Tibial artery (tissue), 4 donors: ENCODE measurements at regions not wholly inside any gene's neighbourhood (a gene's known extent, or its start where the extent isn't known, plus 50 kb on each side); places are given as distances from the start of the nearest gene placed in this dataset.
A peak's percentile ranks its signal among the peaks of the same experiment; 100 is the strongest.

Source experiments
- DNase-seq, 2 donors: peaks; one replicate each; pipeline ENCODE4 v3.0.0-alpha.2; 2019
- H3K27ac ChIP-seq, 2 donors: fragments of 200-600 bp; sonication (generic) in 1 of 2; 1 replicate in 1 of 2; 2 replicates in 1 of 2; pipeline ENCODE4 v1.5.1; 2018 to 2019; ENCODE audit warnings: mild to moderate bottlenecking in 1 of 2
- H3K27me3 ChIP-seq, 2 donors: fragments of 200-600 bp; sonication (generic) in 1 of 2; one replicate each; pipeline versions ENCODE4 v1.5.1 to v1.6.0; 2016 to 2019
- H3K36me3 ChIP-seq, 3 donors: fragments of 200-600 bp; sonication (generic) in 2 of 3; one replicate each; pipeline ENCODE4 v1.5.1; 2016 to 2019; ENCODE audit warnings: mild to moderate bottlenecking in 2 of 3
- H3K4me1 ChIP-seq, 4 donors: fragments of 200-600 bp; sonication (generic) in 2 of 4; 1 replicate in 3 of 4; 2 replicates in 1 of 4; pipeline ENCODE4 v1.5.1; 2016 to 2019
- H3K4me3 ChIP-seq, 2 donors: fragments of 200-600 bp; sonication (generic) in 1 of 2; 1 replicate in 1 of 2; 2 replicates in 1 of 2; pipeline ENCODE4 v1.5.1; 2018 to 2019; ENCODE audit warnings: mild to moderate bottlenecking in 2 of 2
- H3K9me3 ChIP-seq, 3 donors: fragments of 200-600 bp; sonication (generic) in 1 of 3; one replicate each; pipeline ENCODE4 v1.5.1; 2016 to 2019
- CTCF ChIP-seq, 2 experiments: fragments of 200-600 bp in 1 of 2; fragments of 450-650 bp in 1 of 2; IDR thresholded peaks; one replicate each; pipeline ENCODE4 v1.5.1; 2017 to 2019; ENCODE audit warnings: antibody characterized with exemption in 2 of 2, mild to moderate bottlenecking in 1 of 2, moderate library complexity in 1 of 2
- intact Hi-C: fragments of 100-400 bp; cut with DNase I; formaldehyde crosslinking; loops from one replicate; pipeline ENCODE4 v1.15.0; 2023; ENCODE audit warnings: low total_unique reads

GRCh38 chr2:64869126-64869525 lies 120.1 kb upstream of the SLC1A4 start:
- intact Hi-C loops = loop anchor here (5.0 to 10.0 kb wide), 4 partner anchors 227 to 537 kb away; partner anchors contain the start of gene AFTPH
- Histone ChIP-seq H3K4me3 (no peak overlapping the region), H3K4me1 (peaks cover 0 to 21% (median 10%) of the 10 kb centered on the region in 4 donors), H3K36me3 (no peaks in the 10 kb centered on the region), H3K27ac (no peak overlapping the region), H3K27me3 (no peaks in the 10 kb centered on the region), H3K9me3 (no peaks in the 10 kb centered on the region)
- TF ChIP-seq CTCF (IDR thresholded peaks at IDR 0.05) = no peak
- no peak for DNase-seq

GRCh38 chr2:64873472-64873924 lies 115.7 kb upstream of the SLC1A4 start:
- Histone ChIP-seq H3K36me3 (no peaks in the 10 kb centered on the region), H3K27ac (peak overlapping the region in 1 of 2 donors; percentile 37), H3K9me3 (no peaks in the 10 kb centered on the region), H3K4me3 (peak overlapping the region in 1 of 2 donors; percentile 30), H3K27me3 (no peaks in the 10 kb centered on the region), H3K4me1 (peaks cover 0 to 24% (median 12%) of the 10 kb centered on the region in 4 donors)
- DNase-seq = peak; percentile 69 to 85
- intact Hi-C loops = no loop called here
- TF ChIP-seq CTCF (IDR thresholded peaks at IDR 0.05) = peak; percentile 95 to 97

GRCh38 chr2:64874593-64874992 lies 114.6 kb upstream of the SLC1A4 start:
- DNase-seq = no peak
- H3K4me3 ChIP-seq = no peak overlapping the region
- peaks cover 0 to 24% (median 12%) of the 10 kb centered on the region in 4 donors for H3K4me1 ChIP-seq
- intact Hi-C loops = no loop called here
- no peaks in the 10 kb centered on the region for H3K36me3 ChIP-seq
- H3K27me3 ChIP-seq = no peaks in the 10 kb centered on the region
- H3K9me3 ChIP-seq = no peaks in the 10 kb centered on the region
- H3K27ac ChIP-seq = no peak overlapping the region
- TF ChIP-seq CTCF (IDR thresholded peaks at IDR 0.05) = no peak

GRCh38 chr2:64875368-64875767 lies 113.8 kb upstream of the SLC1A4 start:
- Histone ChIP-seq H3K36me3 (no peaks in the 10 kb centered on the region), H3K9me3 (no peaks in the 10 kb centered on the region), H3K27me3 (no peaks in the 10 kb centered on the region), H3K27ac (no peak overlapping the region), H3K4me3 (no peak overlapping the region), H3K4me1 (peaks cover 0 to 24% (median 12%) of the 10 kb centered on the region in 4 donors)
- TF ChIP-seq CTCF (IDR thresholded peaks at IDR 0.05) = no peak
- intact Hi-C loops = no loop called here
- DNase-seq = no peak

- Histone ChIP-seq H3K27me3 (no peaks in the 10 kb centered on the region), H3K36me3 (no peaks in the 10 kb centered on the region), H3K27ac (peak overlapping the region; percentile 46), H3K9me3 (no peaks in the 10 kb centered on the region), H3K4me3 (no peak overlapping the region), H3K4me1 (peaks cover 0 to 24% (median 12%) of the 10 kb centered on the region in 4 donors)
- intact Hi-C loops = no loop called here
- no peak for TF ChIP-seq CTCF (IDR thresholded peaks at IDR 0.05)
- peak in 1 of 2 donors; percentile 76 for DNase-seq
Measured at GRCh38 chr2:64876137-64876647, 113.0 kb upstream of the SLC1A4 start.
